ENCODE measurements at regions not wholly inside any gene's neighbourhood (a gene's known extent, or its start where the extent isn't known, plus 50 kb on each side); places are given as distances from the start of the nearest gene placed in this dataset.

GRCh38 chr7:25578991-25579777, 350.9 kb upstream of the NPVF start:
- no peak overlapping the region for H3K27ac ChIP-seq
- no peak for TF ChIP-seq CTCF (conservative IDR thresholded peaks at IDR 0.05; ENCODE audit: low read depth)
- ChIA-PET POLR2A (ENCODE audit: low non-redundant PET) (no interaction called here), CTCF (interaction anchor here (0.7 kb wide), 2 partner anchors 13 to 222 kb away, joined by 3 read pairs; no protein-coding TSS in a partner anchor)
- DNase-seq (ENCODE audit: low spot score): no peak

- POLR2A ChIA-PET (ENCODE audit: low non-redundant PET): no interaction called here
- CTCF ChIA-PET: interaction anchor here (0.7 kb wide), 1 partner anchor 14 kb away, joined by 3 read pairs; no protein-coding TSS in a partner anchor
- DNase-seq (ENCODE audit: low spot score): no peak
- TF ChIP-seq CTCF (conservative IDR thresholded peaks at IDR 0.05; ENCODE audit: low read depth): no peak
- no peak overlapping the region for H3K27ac ChIP-seq
These were observed 351.4 kb upstream of the NPVF start for GRCh38 chr7:25579778-25580075.

- no peak overlapping the region for H3K27ac ChIP-seq
- DNase-seq (ENCODE audit: low spot score): no peak
- POLR2A ChIA-PET (ENCODE audit: low non-redundant PET): no interaction called here
- CTCF ChIA-PET: no interaction called here
- TF ChIP-seq CTCF (conservative IDR thresholded peaks at IDR 0.05; ENCODE audit: low read depth): no peak
These were observed 351.9 kb upstream of the NPVF start for GRCh38 chr7:25580141-25580540.

- no peak for TF ChIP-seq CTCF (conservative IDR thresholded peaks at IDR 0.05; ENCODE audit: low read depth)
- CTCF ChIA-PET: interaction anchor here (0.7 kb wide), 1 partner anchor 367 kb away, joined by 3 read pairs; no protein-coding TSS in a partner anchor
- no peak for DNase-seq (ENCODE audit: low spot score)
- POLR2A ChIA-PET (ENCODE audit: low non-redundant PET): no interaction called here
- no peak overlapping the region for H3K27ac ChIP-seq
These were observed 355.3 kb upstream of the NPVF start for GRCh38 chr7:25583621-25584020.

GRCh38 chr7:25584112-25584938, 356.0 kb upstream of the NPVF start:
- H3K27ac ChIP-seq: no peak overlapping the region
- CTCF ChIA-PET: no interaction called here
- no peak for DNase-seq (ENCODE audit: low spot score)
- no peak for TF ChIP-seq CTCF (conservative IDR thresholded peaks at IDR 0.05; ENCODE audit: low read depth)
- POLR2A ChIA-PET (ENCODE audit: low non-redundant PET): no interaction called here

- no peak overlapping the region for H3K27ac ChIP-seq
- ChIA-PET POLR2A (ENCODE audit: low non-redundant PET) (no interaction called here), CTCF (interaction anchor here (0.6 to 0.9 kb wide), 2 partner anchors 21 to 33 kb away, joined by 3 read pairs; no protein-coding TSS in a partner anchor)
- no peak for DNase-seq (ENCODE audit: low spot score)
- no peak for TF ChIP-seq CTCF (conservative IDR thresholded peaks at IDR 0.05; ENCODE audit: low read depth)
These were observed 358.2 kb upstream of the NPVF start for GRCh38 chr7:25586513-25586912.

Measured in RWPE1 (cell line).